Nephron progenitor cell (in vitro differentiated cells): ENCODE measurements at regions not wholly inside any gene's neighbourhood (a gene's known extent, or its start where the extent isn't known, plus 50 kb on each side); places are given as distances from the start of the nearest gene placed in this dataset.
"Not testable (repeated sequence)": the region's sequence is repeated elsewhere in the genome, so short reads cannot be mapped to it uniquely, and the experiment has no call there.

Experiments
- DNase-seq: peaks from one replicate; pipeline ENCODE4 v3.0.0; 2021
- H3K27ac Mint-ChIP-seq: 2 replicates; pipeline ENCODE4 v1.8.0; 2021; ENCODE audit warnings: mild to moderate bottlenecking, moderate library complexity, mixed read lengths
- H3K27me3 Mint-ChIP-seq: 2 replicates; pipeline ENCODE4 v1.8.0; 2021; ENCODE audit warnings: mild to moderate bottlenecking, low read depth, mixed read lengths; ENCODE audit not compliant: poor library complexity
- H3K36me3 Mint-ChIP-seq: 2 replicates; pipeline ENCODE4 v1.8.0; 2021; ENCODE audit warnings: low read depth, mixed read lengths
- H3K4me1 Mint-ChIP-seq: 2 replicates; pipeline ENCODE4 v1.8.0; 2021; ENCODE audit warnings: mixed read lengths
- H3K4me3 Mint-ChIP-seq: 2 replicates; pipeline ENCODE4 v1.8.0; 2021; ENCODE audit warnings: mild to moderate bottlenecking, moderate library complexity, mixed read lengths
- H3K9me3 Mint-ChIP-seq: 2 replicates; pipeline ENCODE4 v1.8.0; 2021; ENCODE audit warnings: mild to moderate bottlenecking, moderate library complexity, mixed read lengths
- CTCF ChIP-seq: fragments of 200-600 bp; sonication (generic); IDR thresholded peaks from 2 replicates; pipeline ENCODE4 v1.5.0; 2021; ENCODE audit warnings: antibody characterized with exemption

- H3K27ac Mint-ChIP-seq = no peak overlapping the region
- DNase-seq = no peak
- H3K27me3 Mint-ChIP-seq = no peaks in the 10 kb centered on the region
- peaks cover 6% of the 10 kb centered on the region for H3K4me1 Mint-ChIP-seq
- no peak for TF ChIP-seq CTCF
- H3K9me3 Mint-ChIP-seq = peaks cover 12% of the 10 kb centered on the region
- H3K36me3 Mint-ChIP-seq = no peaks in the 10 kb centered on the region
- H3K4me3 Mint-ChIP-seq = no peak overlapping the region
These were observed 201.3 kb downstream of the AKAP7 start for GRCh38 chr6:131336596-131336995.

GRCh38 chr6:131346896-131347295, 211.6 kb downstream of the AKAP7 start:
- H3K27ac Mint-ChIP-seq, H3K36me3 Mint-ChIP-seq, DNase-seq, H3K4me3 Mint-ChIP-seq, H3K27me3 Mint-ChIP-seq, H3K9me3 Mint-ChIP-seq, H3K4me1 Mint-ChIP-seq: not testable (repeated sequence)

DNA sequence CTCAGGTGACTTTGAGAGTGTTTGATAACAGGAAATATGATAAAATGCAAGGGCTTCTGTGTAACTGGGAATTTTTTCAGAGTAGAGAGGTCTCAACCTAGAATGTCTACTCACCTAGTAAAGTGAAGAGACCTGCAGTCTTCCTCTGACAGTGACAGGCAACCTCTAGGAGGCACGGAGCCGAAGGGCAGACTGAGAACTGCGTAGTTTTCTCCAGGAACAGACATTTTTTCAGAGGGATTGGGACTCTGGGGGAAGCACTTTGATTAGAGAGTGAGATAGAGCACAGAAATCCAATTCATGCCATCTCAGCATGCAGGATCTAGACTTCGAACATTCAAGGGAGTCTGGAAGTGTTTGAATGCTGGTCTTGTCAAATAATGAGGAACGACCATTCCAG, 213.3 kb downstream of the AKAP7 start:
- DNase-seq = no peak

GRCh38 chr6:131349199-131349598, 213.9 kb downstream of the AKAP7 start:
- Mint-ChIP-seq H3K27ac (no peak overlapping the region), H3K4me3 (no peak overlapping the region), H3K27me3 (peaks cover 7% of the 10 kb centered on the region), H3K4me1 (no peaks in the 10 kb centered on the region), H3K9me3 (no peaks in the 10 kb centered on the region), H3K36me3 (no peaks in the 10 kb centered on the region)
- no peak for TF ChIP-seq CTCF
- DNase-seq = no peak

More for the DNA sequence above, 213.3 kb downstream of the AKAP7 start:
- TF ChIP-seq CTCF = no peak
- Mint-ChIP-seq H3K27me3 (peaks cover 6% of the 10 kb centered on the region), H3K4me3 (no peak overlapping the region), H3K36me3 (no peaks in the 10 kb centered on the region), H3K9me3 (no peaks in the 10 kb centered on the region), H3K27ac (no peak overlapping the region), H3K4me1 (no peaks in the 10 kb centered on the region)

GRCh38 chr6:131353106-131353505, 217.8 kb downstream of the AKAP7 start:
- peaks cover 8% of the 10 kb centered on the region for H3K4me1 Mint-ChIP-seq
- H3K27ac Mint-ChIP-seq = no peak overlapping the region

DNA sequence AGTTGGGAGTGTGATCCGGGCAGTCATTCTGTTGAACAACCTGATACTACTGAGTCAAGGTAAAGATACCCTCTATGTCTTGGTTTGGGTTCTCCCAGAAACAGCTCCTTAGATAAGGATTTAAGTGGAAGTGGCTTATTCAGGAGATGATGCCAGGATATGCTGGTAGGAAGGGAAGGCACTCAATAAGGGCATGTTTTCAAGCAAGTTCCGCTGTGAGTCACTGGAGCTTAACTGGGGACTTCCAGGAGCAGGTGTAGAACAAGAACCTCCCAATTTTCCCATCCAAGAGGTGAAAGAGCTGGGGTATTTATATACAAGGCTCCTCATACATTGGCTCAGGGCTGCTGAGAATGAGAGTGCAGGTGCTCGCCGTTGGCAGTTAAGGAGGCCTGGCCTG, 218.6 kb downstream of the AKAP7 start:
- no peak overlapping the region for H3K4me3 Mint-ChIP-seq
- H3K36me3 Mint-ChIP-seq = no peaks in the 10 kb centered on the region
- H3K27me3 Mint-ChIP-seq = peaks cover 7% of the 10 kb centered on the region
- no peaks in the 10 kb centered on the region for H3K9me3 Mint-ChIP-seq
- no peak for TF ChIP-seq CTCF
- no peak overlapping the region for H3K27ac Mint-ChIP-seq
- H3K4me1 Mint-ChIP-seq = peaks cover 9% of the 10 kb centered on the region
- DNase-seq = no peak

More at GRCh38 chr6:131353106-131353505, 217.8 kb downstream of the AKAP7 start:
- H3K4me3 Mint-ChIP-seq = no peak overlapping the region
- TF ChIP-seq CTCF = no peak
- no peaks in the 10 kb centered on the region for H3K9me3 Mint-ChIP-seq
- DNase-seq = no peak
- H3K36me3 Mint-ChIP-seq = no peaks in the 10 kb centered on the region
- H3K27me3 Mint-ChIP-seq = peaks cover 7% of the 10 kb centered on the region
